PC-9 (cell line): ENCODE measurements at regions not wholly inside any gene's neighbourhood (a gene's known extent, or its start where the extent isn't known, plus 50 kb on each side); places are given as distances from the start of the nearest gene placed in this dataset.

Experiments used
- BruUV-seq: library from RNA; stranded (reverse); fragments of 400-500 nt; replicated peaks from 2 replicates; lab custom pipeline; 2021; lab: Mats Ljungman, UMichigan
- CTCF ChIA-PET: fragments of 300-600 bp; sonication (Branson Sonifier 250); formaldehyde crosslinking; loops from one replicate; lab custom pipeline; 2022; ENCODE audit warnings: antibody characterized with exemption; lab: Charles Lee
- POLR2A ChIA-PET: fragments of 300-600 bp; sonication (Branson Sonifier 250); formaldehyde crosslinking; loops from one replicate; lab custom pipeline; 2022; ENCODE audit warnings: antibody characterized with exemption; ENCODE audit not compliant: unreplicated experiment; lab: Charles Lee
- DNase-seq, 2 experiments: peaks; one replicate each; pipeline versions ENCODE4 v3.0.0 to v3.0.0-alpha.2; 2015 to 2022; ENCODE audit warnings: mixed read lengths in 1 of 2
- H2AFZ ChIP-seq: fragments of 200-600 bp; sonication (generic); 2 replicates; pipeline ENCODE4 v1.8.1; 2017; ENCODE audit warnings: antibody characterized with exemption
- H3F3A ChIP-seq: fragments of 200-600 bp; sonication (generic); 2 replicates; pipeline ENCODE4 v1.8.1; 2017; ENCODE audit warnings: antibody characterized with exemption, mild to moderate bottlenecking, low read depth; ENCODE audit not compliant: insufficient read depth
- H3K27ac ChIP-seq: fragments of 200-600 bp; sonication (generic); 2 replicates; pipeline ENCODE4 v1.6.1; 2016; ENCODE audit warnings: mixed run types
- H3K27me3 ChIP-seq: fragments of 200-600 bp; sonication (generic); 2 replicates; pipeline ENCODE4 v1.6.1; 2016; ENCODE audit warnings: low read depth, mixed run types; ENCODE audit not compliant: insufficient read depth
- H3K36me3 ChIP-seq: fragments of 200-600 bp; sonication (generic); 2 replicates; pipeline ENCODE4 v1.6.1; 2016; ENCODE audit warnings: low read depth, mixed run types
- H3K4me1 ChIP-seq: fragments of 200-600 bp; sonication (generic); replicated peaks from 2 replicates; pipeline ENCODE4 v1.6.1; 2016; ENCODE audit warnings: mixed run types; ENCODE audit not compliant: insufficient read depth
- H3K4me2 ChIP-seq: fragments of 200-600 bp; sonication (generic); 2 replicates; pipeline ENCODE4 v1.6.1; 2017; ENCODE audit warnings: mixed run types
- H3K4me3 ChIP-seq: fragments of 200-600 bp; sonication (generic); 2 replicates; pipeline ENCODE4 v1.6.1; 2016; ENCODE audit warnings: mixed run types
- H3K79me2 ChIP-seq: fragments of 200-600 bp; sonication (generic); 2 replicates; pipeline ENCODE4 v1.6.1; 2017; ENCODE audit warnings: low read depth, mixed run types
- H3K9me2 ChIP-seq: fragments of 200-600 bp; sonication (generic); 2 replicates; pipeline ENCODE4 v1.8.1; 2017; ENCODE audit warnings: mild to moderate bottlenecking; ENCODE audit not compliant: insufficient read depth
- H3K9me3 ChIP-seq: fragments of 200-600 bp; sonication (generic); 2 replicates; pipeline ENCODE4 v1.8.1; 2016; ENCODE audit warnings: low read depth; ENCODE audit not compliant: insufficient read depth
- H4K20me1 ChIP-seq: fragments of 200-600 bp; sonication (generic); 2 replicates; pipeline ENCODE4 v1.8.1; 2017; ENCODE audit not compliant: insufficient read depth
- CTCF ChIP-seq: fragments of 200-600 bp; sonication (generic); conservative IDR thresholded peaks from 2 replicates; pipeline ENCODE4 v1.6.1; 2017; ENCODE audit warnings: mixed run types, antibody characterized with exemption, mild to moderate bottlenecking, moderate library complexity
- EZH2 ChIP-seq: fragments of 200-600 bp; sonication (generic); IDR thresholded peaks from 2 replicates; pipeline ENCODE4 v1.8.0; 2017; ENCODE audit warnings: antibody characterized with exemption, low read depth
- intact Hi-C: fragments of 100-400 bp; cut with micrococcal nuclease; formaldehyde crosslinking; loops from one replicate; pipeline ENCODE4 v1.10.0; 2022; ENCODE audit not compliant: unreplicated experiment

- no peaks in the 10 kb centered on the region for H3K36me3 ChIP-seq
- no peaks in the 10 kb centered on the region for H3K9me3 ChIP-seq
- no peaks in the 10 kb centered on the region for H4K20me1 ChIP-seq
- no peaks in the 10 kb centered on the region for H3F3A ChIP-seq
- no peak overlapping the region for H3K4me3 ChIP-seq
- H3K4me2 ChIP-seq: no peak overlapping the region
- H3K27me3 ChIP-seq: peaks cover 20% of the 10 kb centered on the region
- POLR2A ChIA-PET: no interaction called here
- no peaks in the 10 kb centered on the region for H3K4me1 ChIP-seq
- BruUV-seq: no TSS peak
- peak in 1 of 2 experiments; percentile 51 for DNase-seq
- H2AFZ ChIP-seq: no peak overlapping the region
- H3K27ac ChIP-seq: no peak overlapping the region
- no peaks in the 10 kb centered on the region for H3K79me2 ChIP-seq
- CTCF ChIA-PET: no interaction called here
- no peaks in the 10 kb centered on the region for H3K9me2 ChIP-seq
- intact Hi-C loops: no loop called here
- TF ChIP-seq CTCF (no peak), EZH2 (no peak)
These were observed 206.1 kb upstream of the ZFHX3 start for GRCh38 chr16:73253922-73254480.

- POLR2A ChIA-PET: no interaction called here
These were observed 204.5 kb upstream of the ZFHX3 start for GRCh38 chr16:73252446-73252845.

GRCh38 chr16:73251608-73252007 lies 203.7 kb upstream of the ZFHX3 start:
- TF ChIP-seq CTCF: no peak
- TF ChIP-seq EZH2: no peak
- Histone ChIP-seq H3K4me3 (no peak overlapping the region), H3K27ac (no peak overlapping the region), H4K20me1 (no peaks in the 10 kb centered on the region), H3K36me3 (no peaks in the 10 kb centered on the region), H3K9me3 (no peaks in the 10 kb centered on the region), H3K79me2 (no peaks in the 10 kb centered on the region), H3K9me2 (no peaks in the 10 kb centered on the region), H3K4me2 (no peak overlapping the region), H3K4me1 (no peaks in the 10 kb centered on the region), H2AFZ (no peak overlapping the region), H3F3A (no peaks in the 10 kb centered on the region), H3K27me3 (peaks cover 12% of the 10 kb centered on the region)
- POLR2A ChIA-PET: no interaction called here
- intact Hi-C loops: no loop called here
- BruUV-seq: no TSS peak
- DNase-seq: no peak
- CTCF ChIA-PET: no interaction called here

More at GRCh38 chr16:73252446-73252845, 204.5 kb upstream of the ZFHX3 start:
- TF ChIP-seq CTCF: no peak
- no peak for TF ChIP-seq EZH2
- H4K20me1 ChIP-seq: no peaks in the 10 kb centered on the region
- no peaks in the 10 kb centered on the region for H3K4me1 ChIP-seq
- intact Hi-C loops: no loop called here
- H3K27ac ChIP-seq: no peak overlapping the region
- H2AFZ ChIP-seq: no peak overlapping the region
- DNase-seq: no peak
- H3K4me2 ChIP-seq: no peak overlapping the region
- CTCF ChIA-PET: no interaction called here
- H3K9me3 ChIP-seq: no peaks in the 10 kb centered on the region
- no peaks in the 10 kb centered on the region for H3K36me3 ChIP-seq
- peaks cover 12% of the 10 kb centered on the region for H3K27me3 ChIP-seq
- no peak overlapping the region for H3K4me3 ChIP-seq
- no peaks in the 10 kb centered on the region for H3F3A ChIP-seq
- H3K79me2 ChIP-seq: no peaks in the 10 kb centered on the region
- BruUV-seq: no TSS peak
- H3K9me2 ChIP-seq: no peaks in the 10 kb centered on the region
